ENCODE measurements at regions not wholly inside any gene's neighbourhood (a gene's known extent, or its start where the extent isn't known, plus 50 kb on each side); places are given as distances from the start of the nearest gene placed in this dataset.

DNA sequence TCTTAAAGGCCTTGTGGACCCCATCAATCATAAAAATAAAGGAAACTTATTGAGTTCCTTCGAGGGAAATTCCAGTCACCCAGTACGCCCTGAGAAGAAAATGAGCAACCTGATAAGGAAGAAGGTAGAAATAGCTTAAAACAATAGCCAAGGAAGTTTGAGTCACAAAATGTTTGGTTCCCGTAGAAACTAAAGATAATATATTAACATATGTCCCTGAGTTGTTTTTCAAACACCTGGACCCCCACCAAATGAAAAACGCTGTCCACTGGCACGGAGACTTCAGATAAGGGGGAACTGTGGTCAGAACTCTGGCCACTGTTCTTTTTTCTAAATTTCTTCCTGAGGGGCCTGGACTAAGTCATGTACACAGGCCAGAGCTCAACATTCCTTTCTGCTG is 669.1 kb downstream of the ADCYAP1 start:
- Histone ChIP-seq H3K9me3 (ENCODE audit: low read length) (no peaks in the 10 kb centered on the region), H3K36me3 (ENCODE audit: insufficient read depth, low read length) (no peaks in the 10 kb centered on the region), H2AFZ (ENCODE audit: low read depth, low read length) (no peak overlapping the region), H3K27me3 (ENCODE audit: insufficient read depth, low read length) (no peaks in the 10 kb centered on the region), H3K4me1 (ENCODE audit: insufficient read depth, low read length) (no peaks in the 10 kb centered on the region), H3K4me3 (ENCODE audit: low read length) (no peak overlapping the region)

DNA sequence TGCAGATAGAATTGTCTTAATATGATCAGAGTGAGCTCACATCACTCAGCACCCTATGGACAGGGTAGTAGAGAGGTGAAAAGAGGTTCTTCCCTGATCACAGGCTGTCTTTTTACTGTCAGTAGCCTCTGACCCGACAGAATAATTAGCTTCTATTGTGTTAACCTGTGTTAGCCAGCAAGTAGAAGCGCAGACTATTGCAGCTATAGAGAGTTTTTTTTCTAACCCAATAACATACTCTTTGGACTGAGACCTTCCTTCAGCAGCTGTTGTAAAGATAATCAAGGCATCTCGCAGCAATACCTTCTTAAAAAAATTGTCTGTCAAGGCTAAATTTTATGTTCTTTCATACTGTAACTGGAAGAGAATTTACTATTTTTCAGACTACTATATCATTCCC is 670.4 kb downstream of the ADCYAP1 start:
- H3K9me3 ChIP-seq (ENCODE audit: low read length): no peaks in the 10 kb centered on the region
- no peak overlapping the region for H2AFZ ChIP-seq (ENCODE audit: low read depth, low read length)
- H3K4me3 ChIP-seq (ENCODE audit: low read length): no peak overlapping the region
- H3K36me3 ChIP-seq (ENCODE audit: insufficient read depth, low read length): no peaks in the 10 kb centered on the region
- no peaks in the 10 kb centered on the region for H3K27me3 ChIP-seq (ENCODE audit: insufficient read depth, low read length)
- H3K4me1 ChIP-seq (ENCODE audit: insufficient read depth, low read length): no peaks in the 10 kb centered on the region

DNA sequence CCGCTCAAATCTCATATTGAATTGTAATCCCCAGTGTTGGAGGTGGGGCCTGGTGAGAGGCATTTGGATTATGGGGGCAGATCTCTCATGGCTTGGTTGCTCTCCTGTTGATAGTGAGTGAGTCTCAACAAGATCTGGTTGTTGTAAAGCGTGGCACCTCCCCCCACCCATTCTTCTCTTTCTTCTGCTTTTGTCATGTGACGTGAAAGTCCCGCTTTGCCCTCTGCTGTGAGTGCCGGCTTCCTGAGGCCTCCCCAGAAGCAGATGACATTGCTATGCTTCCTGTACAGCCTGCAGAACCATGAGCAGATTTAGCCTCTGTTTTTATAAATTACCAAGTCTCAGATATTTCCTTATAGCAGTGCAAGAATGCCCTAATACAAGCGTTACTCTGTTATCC is 673.8 kb downstream of the ADCYAP1 start:
- Histone ChIP-seq H3K9me3 (ENCODE audit: low read length) (no peaks in the 10 kb centered on the region), H3K27me3 (ENCODE audit: insufficient read depth, low read length) (no peaks in the 10 kb centered on the region), H3K36me3 (ENCODE audit: insufficient read depth, low read length) (no peaks in the 10 kb centered on the region), H3K4me3 (ENCODE audit: low read length) (no peak overlapping the region), H3K4me1 (ENCODE audit: insufficient read depth, low read length) (no peaks in the 10 kb centered on the region), H2AFZ (ENCODE audit: low read depth, low read length) (no peak overlapping the region)

DNA sequence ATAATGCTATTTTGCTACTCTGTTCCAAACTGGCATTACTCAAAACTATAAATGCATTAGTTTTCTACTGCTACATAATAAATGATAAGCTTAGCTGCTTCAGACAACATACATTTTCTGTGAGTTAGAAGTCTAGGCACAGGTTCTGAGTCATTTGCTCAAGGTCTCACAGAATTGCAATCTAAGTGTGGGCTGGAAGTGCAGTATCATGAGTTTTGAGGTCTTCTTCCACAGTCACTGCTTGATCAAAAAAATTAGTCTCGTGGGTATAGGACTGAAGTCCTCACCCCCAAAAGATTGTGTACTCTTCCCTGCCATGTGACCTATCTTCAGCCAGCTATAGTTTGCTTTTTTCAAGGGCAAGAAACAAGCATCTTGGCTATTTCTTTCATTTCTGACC is 676.9 kb downstream of the ADCYAP1 start:
- Histone ChIP-seq H2AFZ (ENCODE audit: low read depth, low read length) (no peak overlapping the region), H3K4me3 (ENCODE audit: low read length) (no peak overlapping the region), H3K9me3 (ENCODE audit: low read length) (no peaks in the 10 kb centered on the region), H3K27me3 (ENCODE audit: insufficient read depth, low read length) (peaks cover 2% of the 10 kb centered on the region), H3K36me3 (ENCODE audit: insufficient read depth, low read length) (no peaks in the 10 kb centered on the region), H3K4me1 (ENCODE audit: insufficient read depth, low read length) (no peaks in the 10 kb centered on the region)

DNA sequence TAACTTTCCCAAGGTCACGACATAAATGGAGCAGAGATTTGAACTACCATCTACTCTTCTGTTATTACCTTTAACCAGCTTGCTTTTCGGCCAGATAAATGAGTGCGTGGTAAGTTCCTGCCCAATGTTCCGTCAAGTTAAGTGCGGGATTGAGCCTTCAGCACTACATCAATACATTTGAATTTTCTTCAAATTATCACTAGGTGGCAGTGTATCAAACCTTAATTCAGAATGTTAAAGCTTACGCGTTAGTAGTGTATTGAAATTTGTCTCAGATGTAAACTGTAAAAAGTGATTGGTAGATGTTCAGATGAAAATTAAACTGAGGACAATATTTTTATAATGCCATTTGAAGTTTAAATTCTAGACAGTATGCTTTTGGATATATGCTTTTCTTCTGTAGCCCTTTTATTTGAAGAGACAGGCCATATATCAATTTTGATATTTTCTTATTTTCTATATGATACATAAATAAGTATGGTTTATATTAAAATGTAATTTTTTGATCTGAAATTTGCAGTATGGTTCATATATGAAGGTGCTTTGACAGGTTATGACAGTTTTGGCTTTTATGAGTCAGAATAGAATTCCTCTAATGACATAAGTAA is 681.3 kb downstream of the ADCYAP1 start:
- Histone ChIP-seq H3K4me3 (ENCODE audit: low read length) (no peak overlapping the region), H3K36me3 (ENCODE audit: insufficient read depth, low read length) (no peaks in the 10 kb centered on the region)

DNA sequence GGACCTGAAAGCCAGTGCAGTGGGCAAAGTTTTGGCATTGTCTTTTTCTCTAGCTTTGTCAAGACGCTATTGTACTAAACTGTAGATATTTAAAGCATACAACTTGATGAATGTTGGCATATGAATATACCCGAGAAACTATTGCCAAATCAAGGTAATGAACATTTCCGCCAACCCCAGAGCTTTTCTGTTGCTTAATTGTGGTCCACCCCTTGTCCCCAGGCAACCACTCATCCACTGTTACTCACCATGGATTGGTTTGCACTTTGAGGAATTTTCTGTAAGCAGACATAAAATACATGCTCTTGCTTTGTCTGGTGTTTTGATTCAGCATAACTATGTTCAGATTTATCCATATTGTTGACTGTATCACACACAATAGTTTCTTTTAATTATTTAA is 688.4 kb downstream of the ADCYAP1 start:
- Histone ChIP-seq H3K4me1 (ENCODE audit: insufficient read depth, low read length) (no peaks in the 10 kb centered on the region), H3K9me3 (ENCODE audit: low read length) (no peaks in the 10 kb centered on the region), H3K27me3 (ENCODE audit: insufficient read depth, low read length) (no peaks in the 10 kb centered on the region), H3K4me3 (ENCODE audit: low read length) (no peak overlapping the region), H2AFZ (ENCODE audit: low read depth, low read length) (no peak overlapping the region), H3K36me3 (ENCODE audit: insufficient read depth, low read length) (no peaks in the 10 kb centered on the region)

More for the DNA sequence above, 681.3 kb downstream of the ADCYAP1 start:
- no peaks in the 10 kb centered on the region for H3K4me1 ChIP-seq (ENCODE audit: insufficient read depth, low read length)
- H3K9me3 ChIP-seq (ENCODE audit: low read length): no peaks in the 10 kb centered on the region
- no peak overlapping the region for H2AFZ ChIP-seq (ENCODE audit: low read depth, low read length)
- peaks cover 2% of the 10 kb centered on the region for H3K27me3 ChIP-seq (ENCODE audit: insufficient read depth, low read length)

DNA sequence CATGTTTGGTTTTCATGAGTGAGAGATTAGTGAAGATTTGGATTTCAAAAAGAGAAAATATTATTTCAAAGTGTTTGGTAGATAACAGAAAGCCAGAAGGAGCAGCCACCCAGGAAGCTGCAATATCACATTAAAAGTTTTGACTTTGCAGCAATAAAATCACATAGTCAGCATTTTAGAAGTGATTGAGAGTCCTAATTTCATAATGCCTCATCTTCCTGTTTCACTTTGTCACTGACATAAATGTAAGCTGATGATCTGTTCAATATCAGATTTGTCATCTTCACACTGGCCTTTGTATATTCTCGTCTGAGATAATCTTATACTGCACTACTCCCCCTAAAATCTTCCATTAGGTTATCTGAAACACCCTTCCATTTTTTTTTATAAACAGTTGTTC is 690.5 kb downstream of the ADCYAP1 start:
- no peaks in the 10 kb centered on the region for H3K9me3 ChIP-seq (ENCODE audit: low read length)
- H3K36me3 ChIP-seq (ENCODE audit: insufficient read depth, low read length): no peaks in the 10 kb centered on the region
- no peaks in the 10 kb centered on the region for H3K27me3 ChIP-seq (ENCODE audit: insufficient read depth, low read length)
- no peak overlapping the region for H2AFZ ChIP-seq (ENCODE audit: low read depth, low read length)
- no peaks in the 10 kb centered on the region for H3K4me1 ChIP-seq (ENCODE audit: insufficient read depth, low read length)
- no peak overlapping the region for H3K4me3 ChIP-seq (ENCODE audit: low read length)

DNA sequence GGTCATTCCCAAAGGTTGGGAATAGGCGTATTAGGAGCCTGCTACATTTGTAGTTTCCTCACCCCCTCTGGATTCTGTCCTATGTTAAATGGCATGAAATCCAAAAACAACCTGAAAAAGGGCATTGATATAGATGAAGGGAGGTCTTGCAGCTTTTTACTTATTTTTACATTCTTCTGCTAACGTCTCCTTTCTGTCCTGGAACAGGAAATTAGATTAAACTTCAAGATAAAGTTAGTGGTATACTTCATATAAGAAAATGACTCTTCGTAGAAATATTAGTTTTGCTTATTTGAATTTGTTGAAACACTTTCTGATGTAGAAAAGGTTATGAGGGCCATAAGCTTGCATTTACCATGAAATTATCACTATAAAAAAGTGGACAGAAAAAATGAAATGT is 694.5 kb downstream of the ADCYAP1 start:
- no peak overlapping the region for H3K4me3 ChIP-seq (ENCODE audit: low read length)
- no peaks in the 10 kb centered on the region for H3K4me1 ChIP-seq (ENCODE audit: insufficient read depth, low read length)
- H3K9me3 ChIP-seq (ENCODE audit: low read length): no peaks in the 10 kb centered on the region
- no peaks in the 10 kb centered on the region for H3K27me3 ChIP-seq (ENCODE audit: insufficient read depth, low read length)
- no peaks in the 10 kb centered on the region for H3K36me3 ChIP-seq (ENCODE audit: insufficient read depth, low read length)
- H2AFZ ChIP-seq (ENCODE audit: low read depth, low read length): no peak overlapping the region

DNA sequence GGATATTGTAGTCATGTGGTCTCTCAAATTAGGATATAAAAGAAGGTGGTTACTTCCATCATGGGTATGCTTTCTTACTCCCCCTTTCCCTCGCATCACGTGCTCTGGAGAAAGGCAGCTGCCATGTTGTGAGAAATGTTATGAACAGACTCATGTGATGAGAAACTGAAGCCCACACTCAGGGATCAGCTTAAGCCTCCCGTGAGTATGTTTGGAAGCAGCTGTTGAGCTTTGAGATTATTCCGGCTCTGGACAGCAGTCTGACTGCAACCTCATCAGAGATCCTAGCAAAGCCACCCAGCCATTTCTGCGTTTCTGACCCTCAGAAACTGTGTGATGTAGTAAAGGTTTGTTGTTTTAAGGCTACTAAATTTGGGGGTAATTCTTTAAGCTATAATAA is 700.1 kb downstream of the ADCYAP1 start:
- H2AFZ ChIP-seq (ENCODE audit: low read depth, low read length): no peak overlapping the region

DNA sequence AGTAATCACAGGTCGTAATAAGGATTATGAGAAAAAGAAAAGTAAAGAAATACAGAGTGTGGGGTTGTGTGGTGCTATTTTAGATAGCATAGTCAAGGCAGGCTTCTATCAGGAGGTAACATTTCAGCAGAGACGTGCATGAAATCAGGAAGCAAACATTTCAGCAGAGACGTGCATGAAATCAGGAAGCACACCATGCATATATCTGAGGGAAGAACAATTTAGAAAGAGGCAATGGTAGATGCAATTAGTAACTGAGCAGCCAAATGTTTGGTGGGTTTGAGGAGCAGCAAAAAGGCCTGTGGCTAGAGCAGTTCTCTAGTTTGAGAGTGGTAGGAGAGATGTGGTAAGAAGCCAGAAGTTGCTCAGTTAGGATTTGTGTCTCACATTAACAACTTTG is 713.7 kb downstream of the ADCYAP1 start:
- H2AFZ ChIP-seq (ENCODE audit: low read depth, low read length): no peak overlapping the region
- no peaks in the 10 kb centered on the region for H3K9me3 ChIP-seq (ENCODE audit: low read length)
- H3K4me3 ChIP-seq (ENCODE audit: low read length): no peak overlapping the region
- H3K27me3 ChIP-seq (ENCODE audit: insufficient read depth, low read length): no peaks in the 10 kb centered on the region
- H3K36me3 ChIP-seq (ENCODE audit: insufficient read depth, low read length): no peaks in the 10 kb centered on the region
- H3K4me1 ChIP-seq (ENCODE audit: insufficient read depth, low read length): no peaks in the 10 kb centered on the region

More for the DNA sequence above, 700.1 kb downstream of the ADCYAP1 start:
- Histone ChIP-seq H3K27me3 (ENCODE audit: insufficient read depth, low read length) (no peaks in the 10 kb centered on the region), H3K4me1 (ENCODE audit: insufficient read depth, low read length) (no peaks in the 10 kb centered on the region), H3K4me3 (ENCODE audit: low read length) (no peak overlapping the region), H3K9me3 (ENCODE audit: low read length) (no peaks in the 10 kb centered on the region), H3K36me3 (ENCODE audit: insufficient read depth, low read length) (no peaks in the 10 kb centered on the region)

DNA sequence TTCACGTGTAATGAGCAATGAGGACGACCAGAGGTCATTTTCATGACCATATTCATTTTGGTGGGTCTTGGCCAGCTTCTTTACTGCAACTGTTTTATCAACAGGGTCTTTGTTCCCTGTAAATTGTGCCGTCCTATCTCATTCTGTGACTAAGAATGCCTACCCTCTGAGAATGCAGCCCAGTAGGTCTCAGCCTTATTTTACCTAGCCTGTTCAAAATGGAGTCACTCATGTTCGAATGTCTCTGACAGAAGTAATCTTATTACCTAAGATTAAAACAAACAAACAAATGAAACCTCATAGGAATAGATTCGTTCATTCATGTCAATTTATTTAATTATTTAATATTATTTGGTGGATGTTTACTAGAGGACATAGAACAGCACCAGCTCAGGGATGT is 714.8 kb downstream of the ADCYAP1 start:
- Histone ChIP-seq H3K27me3 (ENCODE audit: insufficient read depth, low read length) (no peaks in the 10 kb centered on the region), H3K9me3 (ENCODE audit: low read length) (no peaks in the 10 kb centered on the region), H3K4me1 (ENCODE audit: insufficient read depth, low read length) (no peaks in the 10 kb centered on the region), H3K4me3 (ENCODE audit: low read length) (no peak overlapping the region), H2AFZ (ENCODE audit: low read depth, low read length) (no peak overlapping the region), H3K36me3 (ENCODE audit: insufficient read depth, low read length) (no peaks in the 10 kb centered on the region)

DNA sequence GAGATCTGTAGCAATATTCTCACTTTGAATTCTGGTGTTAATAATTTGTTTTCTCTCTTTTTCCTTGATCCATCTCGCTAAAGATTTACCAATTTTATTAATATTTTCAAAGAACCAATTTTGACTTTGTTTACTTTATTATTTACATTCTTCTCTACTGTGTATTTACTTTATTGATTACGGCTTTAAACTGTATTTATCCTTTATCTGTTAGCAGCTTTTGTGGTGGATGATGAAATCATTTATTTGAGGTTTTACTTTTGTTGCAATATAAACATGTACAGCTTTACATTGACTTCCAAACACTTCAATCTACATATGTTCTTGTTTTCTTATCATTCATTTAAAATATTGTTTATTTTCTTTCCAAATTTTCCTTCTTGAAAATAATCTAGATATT is 719.9 kb downstream of the ADCYAP1 start:
- Histone ChIP-seq H3K9me3 (ENCODE audit: low read length) (no peaks in the 10 kb centered on the region), H3K27me3 (ENCODE audit: insufficient read depth, low read length) (no peaks in the 10 kb centered on the region), H3K4me3 (ENCODE audit: low read length) (no peak overlapping the region), H2AFZ (ENCODE audit: low read depth, low read length) (no peak overlapping the region), H3K4me1 (ENCODE audit: insufficient read depth, low read length) (no peaks in the 10 kb centered on the region), H3K36me3 (ENCODE audit: insufficient read depth, low read length) (no peaks in the 10 kb centered on the region)

DNA sequence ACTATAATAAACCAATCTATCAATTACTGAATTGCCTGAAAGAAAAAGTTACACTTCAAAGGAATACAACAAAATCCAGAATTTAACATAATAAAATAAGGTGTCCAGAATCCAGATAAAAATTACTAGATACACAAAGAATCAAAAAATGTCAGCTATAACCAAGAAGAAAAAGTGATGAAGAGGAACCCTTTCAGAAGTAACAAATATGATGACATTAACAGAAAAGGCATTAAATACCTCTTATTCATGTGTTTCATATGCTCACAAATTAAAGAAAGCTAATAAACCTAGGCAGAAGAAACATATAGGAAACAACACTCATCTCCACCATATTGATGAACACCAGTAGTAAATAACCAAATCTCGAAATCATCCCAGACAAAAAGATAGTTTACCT is 722.8 kb downstream of the ADCYAP1 start:
- Histone ChIP-seq H3K4me3 (ENCODE audit: low read length) (no peak overlapping the region), H3K36me3 (ENCODE audit: insufficient read depth, low read length) (no peaks in the 10 kb centered on the region), H2AFZ (ENCODE audit: low read depth, low read length) (no peak overlapping the region), H3K4me1 (ENCODE audit: insufficient read depth, low read length) (no peaks in the 10 kb centered on the region), H3K27me3 (ENCODE audit: insufficient read depth, low read length) (no peaks in the 10 kb centered on the region), H3K9me3 (ENCODE audit: low read length) (no peaks in the 10 kb centered on the region)

DNA sequence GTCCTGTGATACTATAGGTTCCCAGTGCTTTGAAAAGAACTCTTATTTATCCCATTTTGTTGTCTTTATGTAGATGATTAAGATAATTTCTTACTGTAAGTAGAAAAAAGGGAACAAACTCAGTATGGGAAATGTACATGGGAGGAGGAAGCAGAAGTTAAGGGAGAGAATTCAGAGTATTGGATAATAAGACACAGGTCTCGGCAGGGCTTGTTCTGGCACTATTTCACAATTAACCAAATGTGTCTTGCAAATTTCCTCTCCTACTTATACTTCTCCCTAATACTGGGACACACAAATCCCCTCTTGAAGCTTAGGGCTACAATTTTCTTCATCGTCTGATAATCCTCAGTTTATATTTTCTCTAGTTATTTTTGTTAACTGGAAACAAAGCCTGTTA is 744.0 kb downstream of the ADCYAP1 start:
- H2AFZ ChIP-seq (ENCODE audit: low read depth, low read length): no peak overlapping the region
- no peaks in the 10 kb centered on the region for H3K36me3 ChIP-seq (ENCODE audit: insufficient read depth, low read length)
- H3K4me3 ChIP-seq (ENCODE audit: low read length): no peak overlapping the region
- no peaks in the 10 kb centered on the region for H3K4me1 ChIP-seq (ENCODE audit: insufficient read depth, low read length)
- no peaks in the 10 kb centered on the region for H3K9me3 ChIP-seq (ENCODE audit: low read length)
- no peaks in the 10 kb centered on the region for H3K27me3 ChIP-seq (ENCODE audit: insufficient read depth, low read length)
